CD4-positive, alpha-beta T cell (primary cell): ENCODE measurements at regions not wholly inside any gene's neighbourhood (a gene's known extent, or its start where the extent isn't known, plus 50 kb on each side); places are given as distances from the start of the nearest gene placed in this dataset.

Experiments
- ATAC-seq: fragments of 200-7000 bp; cut with Tn5 transposase; one replicate; pipeline ENCODE4 v1.10.0; 2022; ENCODE audit warnings: mild to moderate bottlenecking; ENCODE audit not compliant: poor library complexity
- CTCF ChIA-PET: fragments of 350-600 bp; sonication (Branson Sonifier 250); formaldehyde crosslinking; loops from one replicate; lab custom pipeline; 2021; ENCODE audit warnings: antibody characterized with exemption, inconsistent platforms; lab: Charles Lee
- POLR2A ChIA-PET: fragments of 350-600 bp; sonication (Branson Sonifier 250); formaldehyde crosslinking; loops from one replicate; lab custom pipeline; 2021; ENCODE audit warnings: antibody characterized with exemption, inconsistent platforms; lab: Charles Lee
- DNase-seq, 14 experiments: peaks; one replicate each; pipeline ENCODE4 v3.0.0-alpha.2; 2013 to 2020; ENCODE audit warnings: mixed read lengths in 2 of 14
- H3K27ac ChIP-seq, 2 donors: one replicate each; pipeline versions ENCODE4 v1.5.1 to v1.7.0; 2013; ENCODE audit warnings: low read length in 2 of 2, low read depth in 1 of 2, mild to moderate bottlenecking in 1 of 2
- H3K27me3 ChIP-seq, 2 experiments: 1 replicate in 1 of 2; 2 replicates in 1 of 2; pipeline versions ENCODE4 v1.6.1 to v1.7.0; 2013; ENCODE audit warnings: low read length in 2 of 2, control low read depth in 1 of 2, mild to moderate bottlenecking in 1 of 2, moderate library complexity in 1 of 2; ENCODE audit not compliant: insufficient read depth in 2 of 2, control insufficient read depth in 1 of 2
- H3K36me3 ChIP-seq: one replicate; pipeline ENCODE4 v1.6.1; 2013; ENCODE audit warnings: low read length, control low read depth; ENCODE audit not compliant: insufficient read depth
- H3K4me1 ChIP-seq: one replicate; pipeline ENCODE4 v1.6.1; 2013; ENCODE audit warnings: low read length, control low read depth; ENCODE audit not compliant: insufficient read depth
- H3K4me3 ChIP-seq: one replicate; pipeline ENCODE4 v1.5.1; 2013; ENCODE audit warnings: mild to moderate bottlenecking, low read length, moderate library complexity
- H3K9me3 ChIP-seq, 2 experiments: 1 replicate in 1 of 2; 2 replicates in 1 of 2; pipeline versions ENCODE4 v1.6.1 to v1.7.0; 2013; ENCODE audit warnings: low read length in 2 of 2, mild to moderate bottlenecking in 2 of 2, control low read depth in 1 of 2, moderate library complexity in 1 of 2; ENCODE audit not compliant: control insufficient read depth in 1 of 2, insufficient read depth in 1 of 2
- H3K27ac Mint-ChIP-seq: one replicate; pipeline ENCODE4 v1.8.0; 2020; ENCODE audit warnings: mixed read lengths
- H3K27me3 Mint-ChIP-seq: one replicate; pipeline ENCODE4 v1.8.0; 2021; ENCODE audit warnings: mixed read lengths
- H3K36me3 Mint-ChIP-seq: one replicate; pipeline ENCODE4 v1.8.0; 2021; ENCODE audit warnings: low read depth, mixed read lengths
- H3K4me1 Mint-ChIP-seq: one replicate; pipeline ENCODE4 v1.8.0; 2021; ENCODE audit warnings: low read depth, mixed read lengths
- H3K4me3 Mint-ChIP-seq: one replicate; pipeline ENCODE4 v1.8.0; 2020; ENCODE audit warnings: mild to moderate bottlenecking, mixed read lengths
- H3K9me3 Mint-ChIP-seq: one replicate; pipeline ENCODE4 v1.8.0; 2020; ENCODE audit warnings: mixed read lengths
- CTCF ChIP-seq: fragments of 200-600 bp; IDR thresholded peaks from one replicate; pipeline ENCODE4 v1.8.0; 2022; ENCODE audit warnings: antibody characterized with exemption, mild to moderate bottlenecking
- intact Hi-C, 2 experiments: fragments of 100-400 bp; cut with DNase I in 1 of 2; cut with micrococcal nuclease in 1 of 2; formaldehyde crosslinking; loops; one replicate each; pipeline versions ENCODE4 v1.15.1 to v1.9.0; 2023 to 2025; cut with DNase I, micrococcal nuclease

GRCh38 chr13:105541565-105541964 lies 993.9 kb downstream of the EFNB2 start:
- Histone ChIP-seq H3K27ac (no peak overlapping the region), H3K4me3 (no peak overlapping the region), H3K4me1 (no peaks in the 10 kb centered on the region), H3K9me3 (no peaks in the 10 kb centered on the region), H3K36me3 (no peaks in the 10 kb centered on the region), H3K27me3 (no peaks in the 10 kb centered on the region)
- DNase-seq: no peak
- no peak for TF ChIP-seq CTCF
- no peaks in the 10 kb centered on the region for H3K36me3 Mint-ChIP-seq
- no peak overlapping the region for H3K27ac Mint-ChIP-seq
- H3K4me3 Mint-ChIP-seq: no peak overlapping the region
- no peak for ATAC-seq
- ChIA-PET POLR2A (no interaction called here), CTCF (no interaction called here)
- H3K27me3 Mint-ChIP-seq: no peaks in the 10 kb centered on the region
- intact Hi-C loops: no loop called here
- no peaks in the 10 kb centered on the region for H3K4me1 Mint-ChIP-seq
- H3K9me3 Mint-ChIP-seq: peaks cover 2% of the 10 kb centered on the region

GRCh38 chr13:105538346-105538745 lies 997.1 kb downstream of the EFNB2 start:
- Histone ChIP-seq H3K4me3 (no peak overlapping the region), H3K4me1 (no peaks in the 10 kb centered on the region), H3K36me3 (no peaks in the 10 kb centered on the region), H3K27me3 (no peaks in the 10 kb centered on the region), H3K9me3 (no peaks in the 10 kb centered on the region), H3K27ac (no peak overlapping the region)
- Mint-ChIP-seq H3K4me3 (no peak overlapping the region), H3K36me3 (no peaks in the 10 kb centered on the region), H3K4me1 (no peaks in the 10 kb centered on the region), H3K9me3 (no peaks in the 10 kb centered on the region), H3K27ac (no peak overlapping the region), H3K27me3 (no peaks in the 10 kb centered on the region)
- DNase-seq (no peak), ATAC-seq (no peak)
- ChIA-PET CTCF (no interaction called here), POLR2A (no interaction called here)
- intact Hi-C loops: no loop called here
- TF ChIP-seq CTCF: no peak

GRCh38 chr13:105537113-105537512 lies 998.3 kb downstream of the EFNB2 start:
- no peaks in the 10 kb centered on the region for H3K9me3 Mint-ChIP-seq
- TF ChIP-seq CTCF: no peak
- no peaks in the 10 kb centered on the region for H3K27me3 Mint-ChIP-seq
- POLR2A ChIA-PET: no interaction called here
- H3K27ac ChIP-seq: no peak overlapping the region
- intact Hi-C loops: no loop called here
- no peak for DNase-seq
- H3K36me3 ChIP-seq: no peaks in the 10 kb centered on the region
- CTCF ChIA-PET: no interaction called here
- H3K4me3 ChIP-seq: no peak overlapping the region
- H3K4me1 ChIP-seq: no peaks in the 10 kb centered on the region
- H3K4me3 Mint-ChIP-seq: no peak overlapping the region
- ATAC-seq: no peak
- no peaks in the 10 kb centered on the region for H3K4me1 Mint-ChIP-seq
- no peaks in the 10 kb centered on the region for H3K9me3 ChIP-seq
- no peaks in the 10 kb centered on the region for H3K36me3 Mint-ChIP-seq
- H3K27ac Mint-ChIP-seq: no peak overlapping the region
- no peaks in the 10 kb centered on the region for H3K27me3 ChIP-seq
